Gastrocnemius medialis (tissue), 4 donors: ENCODE measurements at regions not wholly inside any gene's neighbourhood (a gene's known extent, or its start where the extent isn't known, plus 50 kb on each side); places are given as distances from the start of the nearest gene placed in this dataset.
A peak's percentile ranks its signal among the peaks of the same experiment; 100 is the strongest.

Experiments used
- ATAC-seq, 2 donors: fragments of 150-250 bp; one replicate each; pipeline ENCODE4 v1.9.1; 2016
- DNase-seq, 2 donors: peaks; one replicate each; pipeline ENCODE4 v3.0.0-alpha.2; 2019
- H3K27ac ChIP-seq, 4 donors: fragments of 200-600 bp; sonication (generic); 1 replicate in 1 of 4; 2 replicates in 3 of 4; pipeline ENCODE4 v1.5.1; 2016 to 2018; ENCODE audit warnings: mild to moderate bottlenecking in 2 of 4, moderate library complexity in 1 of 4
- H3K27me3 ChIP-seq, 3 donors: fragments of 200-600 bp; sonication (generic) in 2 of 3; 1 replicate in 1 of 3; 2 replicates in 2 of 3; pipeline versions ENCODE4 v1.5.1 to v1.6.0; 2016 to 2019; ENCODE audit warnings: mild to moderate bottlenecking in 1 of 3, moderate library complexity in 1 of 3
- H3K36me3 ChIP-seq, 2 donors: fragments of 200-600 bp; sonication (generic) in 1 of 2; one replicate each; pipeline ENCODE4 v1.5.1; 2017 to 2018
- H3K4me1 ChIP-seq, 2 donors: fragments of 200-600 bp; sonication (generic) in 1 of 2; one replicate each; pipeline ENCODE4 v1.5.1; 2016 to 2017; ENCODE audit warnings: mild to moderate bottlenecking in 2 of 2
- H3K4me3 ChIP-seq, 4 donors: fragments of 200-600 bp; sonication (generic) in 3 of 4; 1 replicate in 1 of 4; 2 replicates in 3 of 4; pipeline ENCODE4 v1.5.1; 2016 to 2019; ENCODE audit warnings: mild to moderate bottlenecking in 2 of 4
- H3K9me3 ChIP-seq, 3 donors: fragments of 200-600 bp; sonication (generic) in 2 of 3; 1 replicate in 1 of 3; 2 replicates in 2 of 3; pipeline ENCODE4 v1.5.1; 2016 to 2019
- CTCF ChIP-seq, 5 experiments: fragments of 450-650 bp in 3 of 5; fragments of 200-600 bp in 2 of 5; sonication (generic) in 2 of 5; IDR thresholded peaks in 4 of 5; conservative IDR thresholded peaks in 1 of 5; 1 replicate in 4 of 5; 2 replicates in 1 of 5; pipeline ENCODE4 v1.5.1; 2016 to 2019; ENCODE audit warnings: antibody characterized with exemption in 5 of 5, mild to moderate bottlenecking in 3 of 5, moderate library complexity in 3 of 5
- POLR2A ChIP-seq, 2 donors: fragments of 450-650 bp; IDR thresholded peaks; one replicate each; pipeline ENCODE4 v1.6.1; 2017; ENCODE audit warnings: antibody characterized with exemption in 2 of 2, mild to moderate bottlenecking in 2 of 2, moderate library complexity in 2 of 2
- in situ Hi-C, 4 donors: fragments of 200-750 bp; cut with MboI; loops; one replicate each; pipeline versions ENCODE4 v1.15.0 to v1.8.0; 2017; ENCODE audit warnings: low sequenced_read_pairs in 4 of 4
- intact Hi-C: fragments of 100-400 bp; cut with DNase I; formaldehyde crosslinking; loops from one replicate; pipeline ENCODE4 v1.15.1; 2023; ENCODE audit warnings: low total_unique reads

DNA sequence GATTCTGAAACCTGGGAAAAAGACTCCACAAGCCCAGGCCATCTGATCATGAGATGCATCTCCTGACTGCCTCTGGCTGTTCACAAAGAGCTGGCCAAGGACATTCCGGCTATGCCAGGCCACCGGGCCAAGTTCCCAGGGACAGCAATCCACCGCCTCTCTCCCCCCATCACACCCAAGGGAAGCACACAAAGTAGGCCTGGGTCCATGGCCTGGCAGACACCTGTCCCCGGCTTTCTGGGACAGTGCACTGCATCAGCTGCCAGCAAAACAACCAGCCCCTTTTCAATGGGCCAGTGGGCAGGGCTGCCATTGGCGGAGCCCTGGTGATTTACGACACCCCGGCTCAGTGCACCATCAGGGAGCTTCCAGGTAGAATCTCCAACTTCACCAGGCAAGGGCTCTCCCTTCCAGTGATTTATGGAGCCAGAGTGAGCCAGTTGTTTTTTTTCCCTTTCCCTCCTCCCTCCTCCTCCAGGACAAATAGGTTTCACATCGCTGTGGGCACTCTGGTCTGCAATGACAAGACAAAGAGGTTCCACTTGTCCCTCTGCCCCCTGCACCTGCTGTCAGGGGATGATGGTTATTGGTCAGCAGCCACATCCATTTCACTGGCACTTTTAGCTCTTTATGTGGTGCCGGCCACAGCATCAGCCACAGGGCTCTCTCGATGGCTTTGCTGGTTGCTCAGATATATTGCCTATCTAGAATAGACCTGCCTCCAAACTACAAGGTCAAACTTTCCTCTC is 149.6 kb downstream of the SLC38A6 start:
- peak overlapping the region in 2 of 4 donors; percentile 14 to 32 for H3K4me3 ChIP-seq
- in situ Hi-C loops (no loop called here), intact Hi-C loops (loop anchor here (1.0 to 5.0 kb wide), 4 partner anchors 14 to 953 kb away; no protein-coding TSS in a partner anchor)
- peak; percentile 97 to 99 for DNase-seq
- no peaks in the 10 kb centered on the region for H3K36me3 ChIP-seq
- no peaks in the 10 kb centered on the region for H3K27me3 ChIP-seq
- peaks cover 60 to 62% of the 10 kb centered on the region in 2 donors for H3K4me1 ChIP-seq
- H3K27ac ChIP-seq, result peak overlapping the region; percentile 94 to 99 (median 98)
- ATAC-seq, result peak; percentile 60 to 66
- TF ChIP-seq CTCF (IDR thresholded peaks at IDR 0.05 in 4 of 5, conservative IDR thresholded peaks at IDR 0.05 in 1 of 5) (no peak), POLR2A (IDR thresholded peaks at IDR 0.05) (peak; percentile 21 to 31)
- no peaks in the 10 kb centered on the region for H3K9me3 ChIP-seq

- peaks cover 73 to 76% of the 10 kb centered on the region in 2 donors for H3K4me1 ChIP-seq
- H3K9me3 ChIP-seq, result no peaks in the 10 kb centered on the region
- ATAC-seq (no peak), DNase-seq (peak in 1 of 2 donors; percentile 72)
- H3K27ac ChIP-seq, result peak overlapping the region; percentile 94 to 99 (median 98)
- H3K4me3 ChIP-seq, result no peak overlapping the region
- H3K27me3 ChIP-seq, result no peaks in the 10 kb centered on the region
- in situ Hi-C loops, result no loop called here
- H3K36me3 ChIP-seq, result no peaks in the 10 kb centered on the region
- TF ChIP-seq POLR2A (IDR thresholded peaks at IDR 0.05) (no peak), CTCF (IDR thresholded peaks at IDR 0.05 in 4 of 5, conservative IDR thresholded peaks at IDR 0.05 in 1 of 5) (no peak)
- intact Hi-C loops, result loop anchor here (5.0 to 10.0 kb wide), 2 partner anchors 874 to 967 kb away; no protein-coding TSS in a partner anchor
Measured at GRCh38 chr14:61129168-61129745, 148.2 kb downstream of the SLC38A6 start.

GRCh38 chr14:61128382-61129167 is 147.5 kb downstream of the SLC38A6 start:
- no peak overlapping the region for H3K4me3 ChIP-seq
- ATAC-seq (no peak), DNase-seq (no peak)
- H3K9me3 ChIP-seq, result no peaks in the 10 kb centered on the region
- in situ Hi-C loops (no loop called here), intact Hi-C loops (loop anchor here (5.0 to 10.0 kb wide), 2 partner anchors 874 to 966 kb away; no protein-coding TSS in a partner anchor)
- H3K27me3 ChIP-seq, result no peaks in the 10 kb centered on the region
- TF ChIP-seq CTCF (IDR thresholded peaks at IDR 0.05 in 4 of 5, conservative IDR thresholded peaks at IDR 0.05 in 1 of 5), result no peak
- no peak for TF ChIP-seq POLR2A (IDR thresholded peaks at IDR 0.05)
- H3K36me3 ChIP-seq, result no peaks in the 10 kb centered on the region
- peaks cover 79 to 82% of the 10 kb centered on the region in 2 donors for H3K4me1 ChIP-seq
- H3K27ac ChIP-seq, result peak overlapping the region; percentile 94 to 99 (median 98)

GRCh38 chr14:61126603-61127498 is 145.8 kb downstream of the SLC38A6 start:
- intact Hi-C loops (loop anchor here (5.0 to 10.0 kb wide), 2 partner anchors 872 to 965 kb away; no protein-coding TSS in a partner anchor), in situ Hi-C loops (no loop called here)
- ATAC-seq, result peak; percentile 24 to 30

More at GRCh38 chr14:61126603-61127498, 145.8 kb downstream of the SLC38A6 start:
- Histone ChIP-seq H3K9me3 (no peaks in the 10 kb centered on the region), H3K27ac (peak overlapping the region; percentile 94 to 99 (median 98)), H3K27me3 (no peaks in the 10 kb centered on the region), H3K4me3 (no peak overlapping the region), H3K36me3 (no peaks in the 10 kb centered on the region), H3K4me1 (peaks cover 77 to 83% of the 10 kb centered on the region in 2 donors)
- DNase-seq, result peak; percentile 63 to 77
- TF ChIP-seq CTCF (IDR thresholded peaks at IDR 0.05 in 4 of 5, conservative IDR thresholded peaks at IDR 0.05 in 1 of 5) (no peak), POLR2A (IDR thresholded peaks at IDR 0.05) (peak; percentile 13 to 41)
